ENCODE measurements at regions not wholly inside any gene's neighbourhood (a gene's known extent, or its start where the extent isn't known, plus 50 kb on each side); places are given as distances from the start of the nearest gene placed in this dataset.

DNA sequence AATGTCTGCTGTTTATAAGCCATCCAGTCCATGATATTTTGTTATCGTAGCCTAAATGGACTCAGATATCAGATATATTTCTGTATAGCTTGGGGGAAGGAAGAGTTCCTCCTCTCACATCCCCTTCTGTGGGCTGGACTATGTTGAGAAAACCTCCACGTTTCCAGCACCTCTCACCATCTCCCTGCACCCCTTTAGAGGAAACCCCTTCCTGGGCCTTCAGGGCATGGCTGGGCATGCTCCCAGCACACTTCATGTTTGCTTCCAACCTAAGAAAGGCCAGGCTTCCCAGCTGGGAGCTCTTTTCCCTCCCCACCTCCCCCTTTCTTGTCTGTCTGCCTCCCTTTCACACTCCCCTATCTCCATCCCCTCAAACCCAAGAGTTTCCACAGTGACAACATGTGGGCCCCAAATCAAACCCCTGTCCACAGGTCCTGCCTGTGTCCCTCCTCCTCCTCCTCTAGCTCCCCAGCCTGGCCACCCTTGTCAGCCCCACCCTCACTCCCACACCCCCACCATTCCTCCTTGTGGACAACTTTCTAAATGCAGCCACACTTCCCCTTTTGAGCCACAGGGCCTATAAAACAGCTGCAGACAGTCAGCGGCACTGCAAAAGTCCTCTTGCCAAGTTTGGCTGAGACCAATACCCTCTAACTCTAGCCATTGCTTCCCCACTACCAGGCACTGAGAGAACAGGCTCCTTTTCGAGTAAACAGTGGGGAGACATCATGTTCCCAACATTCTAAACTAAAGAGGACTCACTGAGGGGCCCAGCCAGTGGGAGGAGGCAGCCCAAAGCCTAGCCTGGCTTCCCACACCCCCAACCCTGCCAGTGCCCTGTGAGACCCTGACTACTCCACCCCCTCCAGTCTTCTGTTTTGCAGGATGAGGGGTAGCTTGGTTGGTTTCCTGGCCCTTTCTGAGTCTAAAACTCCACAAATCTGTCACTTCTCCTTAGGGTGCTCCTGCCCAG, 120.5 kb downstream of the ZFP36L2 start:
- DNase-seq: no peak

GRCh38 chr2:43104763-43105162, 121.6 kb downstream of the ZFP36L2 start:
- DNase-seq: no peak

GRCh38 chr2:43104106-43104505, 122.3 kb downstream of the ZFP36L2 start:
- DNase-seq: no peak

DNA sequence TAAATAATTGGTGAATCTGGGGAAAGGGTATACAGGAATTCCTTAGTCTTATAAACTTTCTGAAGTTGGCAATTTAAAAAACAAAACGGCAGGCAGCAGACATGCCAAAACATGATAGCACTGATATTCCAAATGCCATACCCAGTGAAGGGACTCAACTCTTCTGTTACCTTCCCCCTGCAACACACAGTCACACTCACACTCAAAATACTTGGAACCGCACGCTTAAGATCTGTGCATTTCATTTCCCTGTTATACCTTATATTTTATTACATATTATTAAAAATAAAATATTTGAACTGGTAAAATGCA, 123.4 kb downstream of the ZFP36L2 start:
- no peak for DNase-seq

DNA sequence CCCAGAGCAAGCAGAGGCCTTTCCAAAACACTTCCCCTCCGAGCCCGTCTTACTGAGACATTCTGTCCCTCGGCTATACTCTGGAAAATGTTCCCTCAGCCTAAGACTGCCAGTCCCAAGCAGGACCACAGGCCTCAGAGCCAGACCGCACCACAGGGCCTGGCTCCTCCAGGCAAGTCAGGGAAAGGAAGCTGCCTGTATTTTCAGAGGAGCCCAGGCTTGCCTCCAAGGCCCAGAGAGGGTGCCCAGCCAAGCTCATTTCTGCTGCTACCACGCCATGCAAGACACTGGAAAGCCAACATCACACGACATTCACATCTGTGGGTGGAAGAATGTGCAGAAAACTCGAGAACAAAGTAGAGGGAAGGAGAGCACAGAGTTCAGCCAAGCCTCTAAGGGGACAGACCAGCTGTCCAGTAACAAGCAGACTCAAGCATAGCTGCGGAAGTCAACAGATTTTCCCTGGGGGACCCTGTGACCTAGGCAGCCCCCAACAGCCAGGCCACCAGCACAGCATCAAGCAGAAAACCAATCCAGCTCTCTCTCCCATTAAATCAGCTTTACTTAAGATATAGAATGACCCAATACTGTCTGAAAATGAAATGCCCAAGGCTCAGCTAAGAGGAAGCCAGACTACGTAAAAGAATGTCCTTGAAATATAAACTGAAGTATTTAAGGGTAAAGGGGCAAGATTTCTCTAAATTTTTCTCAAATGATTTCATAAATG, 123.9 kb downstream of the ZFP36L2 start:
- DNase-seq: no peak

DNA sequence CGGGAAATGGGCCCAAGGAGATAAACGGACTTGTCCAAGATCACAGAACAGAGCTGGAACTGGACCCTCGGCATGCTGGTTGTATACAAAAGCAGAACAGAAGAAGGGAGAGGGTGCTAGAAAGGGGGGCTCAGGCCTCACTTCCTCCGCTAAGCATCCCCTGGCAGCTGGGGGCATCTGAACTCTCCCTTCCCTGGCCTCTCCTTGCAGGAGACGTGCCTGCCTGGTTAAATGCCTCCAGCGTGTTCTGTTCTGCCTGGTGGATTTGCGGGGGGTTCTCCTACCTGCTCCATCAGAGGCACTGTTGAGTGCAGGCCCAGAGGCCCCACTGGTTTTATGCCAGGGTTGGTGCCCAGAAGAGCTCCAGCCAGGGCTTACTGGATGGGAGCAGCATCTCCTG, 124.7 kb downstream of the ZFP36L2 start:
- no peak for DNase-seq

DNA sequence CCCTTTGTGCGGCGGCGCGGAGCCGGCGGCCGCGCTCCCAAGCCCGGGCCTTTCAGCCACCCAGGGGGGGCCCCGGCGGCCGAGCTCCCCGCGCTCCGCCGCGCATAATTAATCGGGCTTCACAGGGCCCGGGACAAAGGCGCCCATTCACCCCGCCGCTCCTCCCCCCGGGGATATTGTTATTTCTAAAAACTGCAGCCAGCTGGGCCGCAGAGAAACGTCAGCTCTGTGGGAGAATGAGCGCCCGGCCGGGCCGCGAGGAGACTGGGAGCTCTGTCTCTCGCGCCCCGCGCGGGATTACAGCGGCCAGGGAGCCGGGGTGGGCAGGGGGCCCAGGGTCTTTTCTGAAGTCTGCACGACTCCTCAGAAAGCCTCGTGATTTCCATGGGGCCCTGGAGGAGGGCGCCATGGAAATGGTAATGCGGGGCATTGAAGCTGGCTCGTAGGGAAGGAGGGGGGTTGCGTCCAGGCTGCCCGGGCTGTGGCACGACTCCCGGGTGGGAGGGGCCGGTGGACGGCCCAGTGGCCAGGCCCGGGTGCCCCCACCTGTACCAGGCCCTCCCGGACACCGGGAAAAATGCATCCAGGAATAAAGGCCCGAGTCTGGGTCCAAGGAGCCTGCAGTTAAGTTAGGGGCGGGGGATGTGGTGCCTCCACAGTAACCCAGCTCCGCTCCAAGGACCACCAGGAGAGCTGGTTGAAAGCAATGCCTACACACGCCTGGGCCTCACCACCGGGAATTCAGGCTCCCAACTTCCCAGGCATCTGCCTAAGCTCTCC, 125.3 kb downstream of the ZFP36L2 start:
- no peak for DNase-seq

GRCh38 chr2:43100362-43100882, 126.0 kb downstream of the ZFP36L2 start:
- no peak for DNase-seq

- DNase-seq: no peak
Measured at GRCh38 chr2:43099797-43100196, 126.6 kb downstream of the ZFP36L2 start.

DNA sequence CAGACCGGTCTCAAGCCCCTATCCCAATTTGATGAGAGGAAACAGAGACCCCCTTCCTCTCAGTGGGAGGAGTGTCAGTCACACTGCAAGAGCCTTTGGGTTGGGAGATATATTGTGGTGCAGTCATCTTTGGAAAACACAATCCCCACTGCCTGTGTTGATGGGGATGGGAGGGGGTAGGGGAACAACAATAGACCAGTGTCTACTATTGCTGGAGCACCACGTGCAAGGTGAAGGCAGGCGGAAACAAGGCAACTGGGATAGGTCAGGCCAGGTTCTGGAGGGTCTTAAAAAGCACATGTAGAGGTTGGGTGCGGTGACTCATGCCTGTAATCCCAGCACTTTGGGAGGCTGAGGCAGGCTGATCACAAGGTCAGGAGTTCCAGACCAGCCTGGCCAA, 127.9 kb downstream of the ZFP36L2 start:
- DNase-seq: no peak

- no peak for DNase-seq
Measured at GRCh38 chr2:43097644-43098408, 128.6 kb downstream of the ZFP36L2 start.

DNA sequence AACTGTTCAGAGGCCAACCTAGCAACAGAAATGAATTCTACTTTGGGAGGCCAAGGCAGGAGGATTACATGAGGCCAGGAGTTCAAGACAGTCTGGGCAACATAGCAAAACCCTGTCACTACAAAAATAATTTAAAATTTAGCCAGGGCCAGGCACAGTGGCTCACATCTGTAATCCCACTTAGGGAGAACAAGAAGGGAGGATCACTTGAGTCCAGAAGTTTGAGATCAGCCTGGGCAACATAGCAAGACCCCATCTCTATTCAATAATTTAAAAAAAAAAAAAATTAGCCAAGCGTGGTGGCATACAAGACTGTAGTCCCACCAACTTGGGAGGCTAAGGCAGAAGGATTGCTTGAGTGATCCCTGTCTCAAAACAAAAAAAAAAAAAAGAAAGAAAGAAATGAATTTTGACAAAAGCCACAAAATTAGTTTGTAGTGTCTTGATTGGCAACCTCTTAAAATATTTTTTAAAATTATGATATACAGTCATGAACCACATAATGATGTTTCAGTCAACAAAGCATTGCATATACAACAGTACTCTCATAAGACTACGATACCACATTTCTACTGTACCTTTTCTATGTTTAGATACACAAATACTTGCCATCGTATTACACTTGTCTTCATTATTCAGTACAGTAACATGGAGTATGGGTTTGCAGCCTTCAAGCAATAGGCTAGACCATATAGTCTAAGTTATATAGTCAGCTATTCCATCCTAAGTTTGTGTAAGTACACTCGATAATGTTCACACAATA, 130.7 kb downstream of the ZFP36L2 start:
- no peak for DNase-seq

GRCh38 chr2:43092520-43093179, 133.8 kb downstream of the ZFP36L2 start:
- DNase-seq: no peak

DNA sequence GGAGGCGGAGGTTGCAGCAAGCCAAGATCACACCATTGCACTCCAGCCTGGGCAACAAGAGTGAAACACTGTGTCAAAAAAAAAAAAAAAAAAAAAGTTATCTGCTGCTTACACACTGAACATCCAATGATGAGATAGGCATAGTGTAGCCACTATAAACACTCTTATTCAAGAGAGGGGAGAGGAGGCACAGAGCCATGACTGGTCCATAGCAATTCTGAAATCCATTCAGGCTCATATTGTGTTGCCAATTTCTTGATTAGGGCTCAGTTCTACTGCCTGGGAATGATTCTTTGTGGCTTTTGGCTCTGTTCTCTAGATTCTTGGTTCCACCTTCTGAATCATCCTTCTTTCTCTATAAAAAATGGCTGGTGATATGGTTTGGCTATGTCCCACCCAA, 136.1 kb downstream of the ZFP36L2 start:
- DNase-seq: no peak

DNA sequence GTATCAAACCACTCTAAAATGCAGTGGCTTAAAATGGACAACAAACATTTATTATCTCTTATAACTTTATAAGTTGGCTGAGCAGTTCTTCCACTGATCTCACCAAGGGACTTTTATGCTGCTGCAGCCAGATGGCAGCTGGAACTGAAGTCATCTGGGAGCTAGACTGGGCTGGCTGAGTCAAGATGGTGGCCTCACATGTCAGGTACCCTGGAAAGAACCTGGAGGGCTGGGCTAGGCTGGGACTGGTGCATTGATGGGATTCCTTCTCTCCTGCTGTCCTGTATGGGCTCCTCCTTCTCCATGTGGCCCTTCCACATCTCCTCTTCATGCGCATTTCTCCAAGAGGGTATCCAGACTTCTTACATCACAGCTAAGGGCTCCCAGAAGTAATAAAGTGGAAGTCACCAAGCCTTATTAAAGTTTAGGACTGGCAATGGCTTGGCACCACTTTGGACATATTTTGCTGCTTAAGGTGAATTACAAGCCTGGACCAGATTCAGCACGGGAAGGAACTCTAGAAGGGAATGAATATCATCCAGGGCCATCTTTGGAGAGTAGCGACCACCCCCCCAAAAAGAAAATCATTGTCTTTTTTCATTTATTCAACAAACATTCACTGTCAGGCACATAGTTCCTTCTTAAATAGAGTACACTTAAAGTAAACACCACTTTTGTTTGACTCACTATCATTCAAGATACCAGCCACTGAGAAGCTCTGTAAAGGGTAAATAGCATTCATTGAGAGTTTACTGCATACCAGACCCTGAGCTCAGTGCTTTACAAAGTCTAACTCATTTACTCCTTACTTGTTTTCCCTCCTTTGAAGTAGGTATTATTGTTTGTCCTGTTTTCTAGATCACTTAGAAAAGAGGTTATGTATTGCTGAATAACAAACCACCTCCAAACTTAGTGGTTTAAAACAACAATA, 138.0 kb downstream of the ZFP36L2 start:
- DNase-seq: no peak

DNA sequence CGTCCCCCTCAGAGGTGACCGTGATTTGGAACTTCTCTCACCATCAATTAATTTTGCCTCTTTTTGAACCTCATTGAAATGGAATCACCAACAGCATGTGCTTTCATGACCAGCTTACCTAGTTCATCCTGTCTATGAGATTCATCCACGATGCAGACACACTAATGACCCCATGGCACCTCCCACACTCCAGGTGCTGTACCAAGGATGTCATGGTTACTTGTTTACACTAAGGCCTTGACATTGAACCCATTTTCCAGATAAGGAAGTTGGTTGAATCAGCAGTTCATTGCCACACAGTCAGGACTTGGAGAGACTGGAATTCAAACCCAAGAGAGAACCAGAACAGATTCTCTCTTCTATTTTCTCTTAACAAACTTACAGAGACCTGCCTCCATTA, 139.0 kb downstream of the ZFP36L2 start:
- DNase-seq: no peak

DNA sequence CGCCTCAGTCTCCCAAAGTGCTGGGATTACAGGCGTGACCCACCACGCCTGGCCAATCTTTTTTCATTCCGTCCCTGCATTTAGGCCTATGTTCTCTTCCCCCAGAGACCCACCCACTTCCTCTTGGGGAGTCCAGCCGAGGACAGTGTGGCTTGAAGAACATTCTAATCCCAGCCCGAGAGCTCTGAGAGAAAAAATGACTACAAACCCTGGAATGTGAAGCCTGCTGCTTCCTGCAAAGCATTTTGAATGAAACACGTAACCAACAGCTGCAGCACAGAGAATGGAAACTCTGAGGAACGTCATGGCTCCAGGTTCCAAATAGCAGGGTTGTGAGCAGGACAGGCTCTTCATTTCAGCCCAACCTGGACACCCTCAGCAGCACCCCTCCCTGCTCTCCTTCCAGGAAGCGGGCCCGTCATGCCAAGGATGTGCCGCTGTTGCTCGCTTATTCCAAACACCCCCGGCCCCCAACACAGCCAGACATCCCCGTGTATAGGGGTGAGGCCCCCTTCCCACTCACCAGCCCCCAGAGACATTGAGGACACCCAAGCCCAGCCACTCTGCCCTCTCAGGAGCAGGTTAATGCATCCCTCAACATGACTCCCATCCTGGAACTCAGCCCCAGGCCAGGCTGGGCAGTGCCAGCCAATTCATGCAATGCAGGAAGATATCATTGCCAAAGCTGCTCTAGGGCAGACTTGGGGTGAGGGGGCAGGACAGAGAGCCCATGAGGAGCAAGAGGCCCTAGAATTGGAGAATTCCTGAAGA, 139.8 kb downstream of the ZFP36L2 start:
- peak; percentile 23 for DNase-seq

GRCh38 chr2:43085929-43086328, 140.5 kb downstream of the ZFP36L2 start:
- no peak for DNase-seq

DNA sequence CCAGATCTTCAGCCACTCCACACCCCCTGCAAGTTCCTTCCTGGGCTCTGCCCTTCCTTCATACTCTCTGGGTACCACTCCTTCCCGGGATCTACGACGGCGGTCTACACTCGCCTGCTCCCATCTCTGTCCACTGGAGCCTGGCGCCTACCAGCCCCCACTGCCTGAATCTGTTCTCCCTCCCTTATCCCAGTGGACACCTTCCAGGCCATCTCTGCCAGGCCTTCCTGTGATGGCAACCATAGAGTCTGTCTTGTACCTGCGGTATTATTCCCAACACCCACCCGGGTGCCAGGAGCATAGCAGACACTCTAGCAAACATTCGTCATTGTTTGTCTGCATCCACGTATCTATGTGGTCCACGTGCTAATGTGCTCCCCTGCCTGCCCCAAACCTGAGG, 140.9 kb downstream of the ZFP36L2 start:
- DNase-seq: no peak

All from GOT3 (cell line).